HepG2 (cell line): ENCODE measurements at regions not wholly inside any gene's neighbourhood (a gene's known extent, or its start where the extent isn't known, plus 50 kb on each side); places are given as distances from the start of the nearest gene placed in this dataset.

Experiments
- CEBPB ChIP-seq: IDR thresholded peaks from 2 replicates; pipeline ENCODE4 v1.6.1; 2011; ENCODE audit warnings: low read depth, low read length, improper control_type of control experiment, borderline replicate concordance
- CTCF ChIP-seq: sonication (generic); formaldehyde crosslinking; IDR thresholded peaks from 2 replicates; pipeline ENCODE4 v1.5.0; 2020; ENCODE audit warnings: mild to moderate bottlenecking, missing genetic modification reagents, moderate library complexity
- IRF1 ChIP-seq: sonication (generic); formaldehyde crosslinking; IDR thresholded peaks from 2 replicates; pipeline ENCODE4 v1.4.0; 2020; ENCODE audit warnings: low read depth, mild to moderate bottlenecking, missing genetic modification reagents
- MIER2 ChIP-seq: IDR thresholded peaks from 2 replicates; pipeline ENCODE4 v1.6.1; 2016; ENCODE audit warnings: missing biosample characterization, missing genetic modification reagents
- NFIC ChIP-seq: IDR thresholded peaks from 2 replicates; pipeline ENCODE4 v1.6.1; 2012; ENCODE audit warnings: mild to moderate bottlenecking, low read length, inconsistent platforms
- POLR2A ChIP-seq, 2 experiments: IDR thresholded peaks; 2 replicates each; pipeline ENCODE4 v1.6.1; 2011; ENCODE audit warnings: low read depth in 2 of 2, low read length in 2 of 2, mild to moderate bottlenecking in 1 of 2, moderate library complexity in 1 of 2; ENCODE audit not compliant: insufficient read depth in 1 of 2
- POLR2AphosphoS2 ChIP-seq: IDR thresholded peaks from 2 replicates; pipeline ENCODE4 v1.6.1; 2011; ENCODE audit warnings: low read depth, low read length, improper control_type of control experiment
- SMC3 ChIP-seq: IDR thresholded peaks from 2 replicates; pipeline ENCODE4 v1.6.1; 2011; ENCODE audit warnings: low read length, improper control_type of control experiment
- ZBTB1 ChIP-seq: sonication (generic); formaldehyde crosslinking; IDR thresholded peaks from 2 replicates; pipeline ENCODE4 v1.4.0; 2020; ENCODE audit warnings: missing genetic modification reagents, borderline replicate concordance
- ZNF20 ChIP-seq: sonication (generic); formaldehyde crosslinking; IDR thresholded peaks from 2 replicates; pipeline ENCODE4 v1.4.0; 2020; ENCODE audit warnings: mild to moderate bottlenecking, moderate library complexity, missing genetic modification reagents
- ZNF740 ChIP-seq: sonication (generic); formaldehyde crosslinking; IDR thresholded peaks from 2 replicates; pipeline ENCODE4 v1.4.0; 2020; ENCODE audit warnings: missing genetic modification reagents
- TF ChIP-seq, protein P1 (sequence below), 2 experiments: IDR thresholded peaks; 2 replicates each; pipeline ENCODE4 v1.6.1; 2011 to 2012; ENCODE audit warnings: low read length in 2 of 2, borderline replicate concordance in 1 of 2, low read depth in 1 of 2, mild to moderate bottlenecking in 1 of 2, moderate library complexity in 1 of 2
- TF ChIP-seq, protein P2 (sequence below): sonication (generic); formaldehyde crosslinking; IDR thresholded peaks from 2 replicates; pipeline ENCODE4 v1.8.1; 2023; ENCODE audit warnings: mild to moderate bottlenecking, missing genetic modification reagents, borderline replicate concordance

- TF ChIP-seq, protein P1, sequence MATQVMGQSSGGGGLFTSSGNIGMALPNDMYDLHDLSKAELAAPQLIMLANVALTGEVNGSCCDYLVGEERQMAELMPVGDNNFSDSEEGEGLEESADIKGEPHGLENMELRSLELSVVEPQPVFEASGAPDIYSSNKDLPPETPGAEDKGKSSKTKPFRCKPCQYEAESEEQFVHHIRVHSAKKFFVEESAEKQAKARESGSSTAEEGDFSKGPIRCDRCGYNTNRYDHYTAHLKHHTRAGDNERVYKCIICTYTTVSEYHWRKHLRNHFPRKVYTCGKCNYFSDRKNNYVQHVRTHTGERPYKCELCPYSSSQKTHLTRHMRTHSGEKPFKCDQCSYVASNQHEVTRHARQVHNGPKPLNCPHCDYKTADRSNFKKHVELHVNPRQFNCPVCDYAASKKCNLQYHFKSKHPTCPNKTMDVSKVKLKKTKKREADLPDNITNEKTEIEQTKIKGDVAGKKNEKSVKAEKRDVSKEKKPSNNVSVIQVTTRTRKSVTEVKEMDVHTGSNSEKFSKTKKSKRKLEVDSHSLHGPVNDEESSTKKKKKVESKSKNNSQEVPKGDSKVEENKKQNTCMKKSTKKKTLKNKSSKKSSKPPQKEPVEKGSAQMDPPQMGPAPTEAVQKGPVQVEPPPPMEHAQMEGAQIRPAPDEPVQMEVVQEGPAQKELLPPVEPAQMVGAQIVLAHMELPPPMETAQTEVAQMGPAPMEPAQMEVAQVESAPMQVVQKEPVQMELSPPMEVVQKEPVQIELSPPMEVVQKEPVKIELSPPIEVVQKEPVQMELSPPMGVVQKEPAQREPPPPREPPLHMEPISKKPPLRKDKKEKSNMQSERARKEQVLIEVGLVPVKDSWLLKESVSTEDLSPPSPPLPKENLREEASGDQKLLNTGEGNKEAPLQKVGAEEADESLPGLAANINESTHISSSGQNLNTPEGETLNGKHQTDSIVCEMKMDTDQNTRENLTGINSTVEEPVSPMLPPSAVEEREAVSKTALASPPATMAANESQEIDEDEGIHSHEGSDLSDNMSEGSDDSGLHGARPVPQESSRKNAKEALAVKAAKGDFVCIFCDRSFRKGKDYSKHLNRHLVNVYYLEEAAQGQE (IDR thresholded peaks at IDR 0.05; ENCODE audit: borderline replicate concordance in 1 of 2, low read depth in 1 of 2, low read length in 2 of 2): no peak
- no peak for TF ChIP-seq CTCF (CRISPR knock-in tag)
- TF ChIP-seq SMC3: no peak
- no peak for TF ChIP-seq ZBTB1
- no peak for TF ChIP-seq NFIC
- no peak for TF ChIP-seq ZNF20
- no peak for TF ChIP-seq POLR2A (IDR thresholded peaks at IDR 0.05; ENCODE audit: insufficient read depth in 1 of 2, low read depth in 2 of 2, low read length in 2 of 2)
- no peak for TF ChIP-seq IRF1 (CRISPR knock-in tag)
- TF ChIP-seq MIER2 (CRISPR knock-in tag): no peak
- TF ChIP-seq CEBPB: no peak
- TF ChIP-seq ZNF740: no peak
- TF ChIP-seq, protein P2, sequence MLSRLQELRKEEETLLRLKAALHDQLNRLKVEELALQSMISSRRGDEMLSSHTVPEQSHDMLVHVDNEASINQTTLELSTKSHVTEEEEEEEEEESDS (CRISPR knock-in tag): no peak
- TF ChIP-seq POLR2AphosphoS2: no peak
Measured at GRCh38 chr16:54679531-54679930, 251.1 kb upstream of the IRX5 start.
